ENCODE measurements at regions not wholly inside any gene's neighbourhood (a gene's known extent, or its start where the extent isn't known, plus 50 kb on each side); places are given as distances from the start of the nearest gene placed in this dataset.

DNA sequence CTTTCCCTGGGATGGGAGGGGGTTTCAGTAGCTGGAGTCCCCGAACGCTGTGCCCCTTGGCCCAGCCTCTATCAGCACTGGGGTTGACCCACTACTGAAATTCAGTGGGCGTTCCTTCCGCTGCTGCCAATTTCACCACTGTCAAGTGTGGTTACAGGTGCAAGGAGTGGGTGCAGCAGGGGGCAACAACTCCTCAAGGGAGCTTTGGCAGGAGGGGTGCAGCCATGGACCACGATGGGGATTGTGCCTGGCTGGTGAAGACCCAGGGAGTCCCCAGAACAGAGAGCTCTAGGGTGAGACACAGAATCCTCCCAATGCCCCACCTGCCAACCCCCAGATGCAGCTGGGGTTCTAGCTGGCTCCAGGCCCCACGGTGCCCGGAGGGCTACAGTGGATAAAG, 123.5 kb upstream of the SDK2 start (continued):
- TF ChIP-seq, protein P1, sequence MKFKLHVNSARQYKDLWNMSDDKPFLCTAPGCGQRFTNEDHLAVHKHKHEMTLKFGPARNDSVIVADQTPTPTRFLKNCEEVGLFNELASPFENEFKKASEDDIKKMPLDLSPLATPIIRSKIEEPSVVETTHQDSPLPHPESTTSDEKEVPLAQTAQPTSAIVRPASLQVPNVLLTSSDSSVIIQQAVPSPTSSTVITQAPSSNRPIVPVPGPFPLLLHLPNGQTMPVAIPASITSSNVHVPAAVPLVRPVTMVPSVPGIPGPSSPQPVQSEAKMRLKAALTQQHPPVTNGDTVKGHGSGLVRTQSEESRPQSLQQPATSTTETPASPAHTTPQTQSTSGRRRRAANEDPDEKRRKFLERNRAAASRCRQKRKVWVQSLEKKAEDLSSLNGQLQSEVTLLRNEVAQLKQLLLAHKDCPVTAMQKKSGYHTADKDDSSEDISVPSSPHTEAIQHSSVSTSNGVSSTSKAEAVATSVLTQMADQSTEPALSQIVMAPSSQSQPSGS (IDR thresholded peaks at IDR 0.05; ENCODE audit: low read length): no peak
- TF ChIP-seq CHD2 (IDR thresholded peaks at IDR 0.05; ENCODE audit: low read length): no peak
- no peak for TF ChIP-seq KDM5A (IDR thresholded peaks at IDR 0.05; ENCODE audit: low read length)
- TF ChIP-seq RAD21 (IDR thresholded peaks at IDR 0.05 in 1 of 2, conservative IDR thresholded peaks at IDR 0.05 in 1 of 2; ENCODE audit: low read depth in 2 of 2, low read length in 2 of 2): no peak
- no peak for TF ChIP-seq JUN (IDR thresholded peaks at IDR 0.05; ENCODE audit: low read depth, low read length)
- no peak for TF ChIP-seq SP1 (IDR thresholded peaks at IDR 0.05; ENCODE audit: low read depth, low read length)
